GM12875 (cell line): ENCODE measurements at regions not wholly inside any gene's neighbourhood (a gene's known extent, or its start where the extent isn't known, plus 50 kb on each side); places are given as distances from the start of the nearest gene placed in this dataset.

Experiments used
- H3K4me3 ChIP-seq: one replicate; pipeline ENCODE4 v1.5.1; 2011; ENCODE audit warnings: low read depth, low read length, control low read depth
- CTCF ChIP-seq: IDR thresholded peaks from 2 replicates; pipeline ENCODE4 v1.5.1; 2011; ENCODE audit warnings: low read depth, mild to moderate bottlenecking, control low read depth, inconsistent platforms, low read length, moderate library complexity, borderline replicate concordance; ENCODE audit not compliant: insufficient read depth

GRCh38 chr5:98656125-98656795 lies 117.2 kb upstream of the RGMB start:
- H3K4me3 ChIP-seq = no peak overlapping the region
- TF ChIP-seq CTCF = no peak

DNA sequence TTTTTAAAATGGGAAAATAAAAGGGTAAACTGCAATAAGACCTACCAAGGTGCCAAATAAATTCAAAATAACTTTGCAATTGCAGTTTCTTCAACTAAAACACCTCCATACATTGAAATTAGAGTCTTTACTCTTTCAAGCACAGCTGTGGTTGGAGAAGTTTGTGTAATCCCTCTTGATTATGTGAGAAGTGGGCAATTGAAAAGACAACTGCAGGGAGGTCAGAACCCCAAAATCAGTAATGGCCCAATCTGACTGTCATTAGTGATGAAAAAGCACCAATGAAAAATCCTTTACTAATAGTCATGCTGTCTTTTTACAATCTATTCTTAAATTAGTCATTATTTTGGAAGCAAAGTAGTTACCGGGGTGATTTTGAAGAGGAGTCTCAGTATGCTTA lies 116.7 kb upstream of the RGMB start:
- TF ChIP-seq CTCF = no peak
- no peak overlapping the region for H3K4me3 ChIP-seq

DNA sequence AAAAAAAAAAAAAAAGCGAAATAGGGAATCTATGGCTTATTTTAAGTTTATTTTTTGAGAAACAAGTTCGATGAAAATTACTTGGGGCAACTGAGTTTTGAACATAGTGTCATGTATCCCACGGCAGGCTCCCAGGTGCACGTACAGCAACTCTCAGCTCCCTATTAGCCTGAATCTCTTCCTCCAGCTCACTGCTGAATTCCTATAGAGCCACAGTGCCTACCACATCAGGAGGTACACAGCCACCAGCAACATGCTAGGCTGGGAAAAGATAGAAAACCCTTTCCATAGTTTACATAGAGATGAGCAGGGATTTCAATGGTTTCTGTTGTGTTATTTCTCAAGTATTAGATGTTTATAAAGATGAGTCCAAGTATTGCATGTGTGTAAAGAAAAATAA lies 115.9 kb upstream of the RGMB start:
- no peak overlapping the region for H3K4me3 ChIP-seq
- no peak for TF ChIP-seq CTCF

DNA sequence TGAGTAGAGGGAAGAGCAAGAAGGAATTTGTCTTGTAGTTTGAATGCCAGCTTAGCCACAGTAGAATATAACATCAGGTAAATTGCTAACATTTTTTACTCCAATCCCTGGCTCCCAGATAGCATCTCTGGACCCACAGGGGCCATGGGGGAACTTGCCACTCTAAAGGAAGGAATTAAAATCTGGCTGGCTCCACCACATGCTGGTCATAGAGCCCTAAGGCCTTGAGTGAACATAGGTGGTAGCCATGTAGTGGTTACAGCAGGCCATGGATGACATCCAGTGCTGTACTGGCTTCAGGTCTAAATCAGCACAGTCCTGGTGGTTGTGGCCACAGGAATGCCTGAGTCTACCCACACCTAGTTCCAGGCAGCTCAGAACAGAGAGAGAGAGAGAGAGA lies 109.9 kb upstream of the RGMB start:
- H3K4me3 ChIP-seq = no peak overlapping the region
- no peak for TF ChIP-seq CTCF

DNA sequence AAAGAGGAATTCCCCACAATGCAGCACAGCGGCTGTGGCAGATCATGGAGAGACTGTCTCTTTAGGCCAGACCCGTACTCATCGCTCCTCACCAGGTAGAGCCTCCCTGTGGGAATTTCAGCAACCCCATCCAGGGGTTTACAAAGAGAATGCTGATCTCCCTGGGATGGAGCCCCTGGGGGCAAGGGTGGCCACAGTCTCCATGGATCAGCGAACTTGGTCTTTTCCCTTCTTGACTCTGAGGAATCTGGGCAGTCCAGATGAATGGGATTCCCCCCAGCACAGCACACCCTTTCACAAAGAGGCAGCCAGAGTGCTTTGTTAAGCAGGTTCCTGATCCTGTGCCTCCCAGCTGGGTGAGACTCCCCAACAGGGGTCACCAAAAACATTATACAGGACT lies 108.7 kb upstream of the RGMB start:
- no peak for TF ChIP-seq CTCF
- no peak overlapping the region for H3K4me3 ChIP-seq

DNA sequence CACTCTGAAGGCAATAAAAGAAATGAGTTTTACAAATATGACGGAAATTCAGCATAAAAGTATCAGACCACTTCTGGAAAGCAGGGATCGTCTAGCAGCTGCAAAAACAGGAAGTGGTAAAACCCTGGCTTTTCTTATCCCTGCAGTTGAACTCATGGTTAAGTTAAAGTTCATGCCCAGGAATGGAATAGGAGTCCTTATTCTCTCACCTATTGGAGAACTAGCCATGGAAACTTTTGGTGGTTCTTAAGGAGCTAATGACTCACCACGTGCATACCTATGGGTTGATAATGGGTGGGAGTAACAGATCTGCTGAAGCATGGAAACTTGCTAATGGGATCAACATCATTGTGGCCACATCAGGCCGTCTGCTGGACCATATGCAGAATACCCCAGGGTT lies 93.5 kb upstream of the RGMB start:
- H3K4me3 ChIP-seq = no peak overlapping the region
- TF ChIP-seq CTCF = no peak

DNA sequence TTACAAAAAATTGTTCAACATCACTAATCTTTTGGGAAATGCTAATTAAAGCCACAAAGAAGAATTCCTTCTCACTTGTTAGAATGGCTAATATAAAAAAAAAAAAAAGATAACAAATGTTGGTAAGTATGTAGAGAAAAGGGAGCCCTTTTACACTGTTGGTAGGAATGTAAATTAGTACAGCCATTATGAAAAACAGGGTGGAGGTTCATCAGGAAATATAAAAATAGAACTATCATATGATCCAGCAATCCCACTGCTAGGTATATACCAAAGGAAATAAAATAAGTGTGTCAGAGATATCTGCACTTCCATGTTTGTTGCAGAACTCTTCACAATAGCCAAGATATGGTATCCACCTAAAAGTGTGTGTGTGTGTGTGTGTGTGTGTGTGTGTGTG lies 83.5 kb upstream of the RGMB start:
- TF ChIP-seq CTCF = no peak
- no peak overlapping the region for H3K4me3 ChIP-seq
